HG02970 (cell line): ENCODE measurements at regions not wholly inside any gene's neighbourhood (a gene's known extent, or its start where the extent isn't known, plus 50 kb on each side); places are given as distances from the start of the nearest gene placed in this dataset.

Experiments
- ATAC-seq: cut with Tn5 transposase; IDR thresholded peaks from one replicate; pipeline ENCODE4 v1.9.1; 2021; ENCODE audit warnings: mild to moderate bottlenecking, moderate library complexity, moderate number of reproducible peaks; ENCODE audit not compliant: unreplicated experiment, low FRiP score

GRCh38 chr17:79506150-79506870 is 104.5 kb downstream of the RBFOX3 start:
- ATAC-seq, result no peak

DNA sequence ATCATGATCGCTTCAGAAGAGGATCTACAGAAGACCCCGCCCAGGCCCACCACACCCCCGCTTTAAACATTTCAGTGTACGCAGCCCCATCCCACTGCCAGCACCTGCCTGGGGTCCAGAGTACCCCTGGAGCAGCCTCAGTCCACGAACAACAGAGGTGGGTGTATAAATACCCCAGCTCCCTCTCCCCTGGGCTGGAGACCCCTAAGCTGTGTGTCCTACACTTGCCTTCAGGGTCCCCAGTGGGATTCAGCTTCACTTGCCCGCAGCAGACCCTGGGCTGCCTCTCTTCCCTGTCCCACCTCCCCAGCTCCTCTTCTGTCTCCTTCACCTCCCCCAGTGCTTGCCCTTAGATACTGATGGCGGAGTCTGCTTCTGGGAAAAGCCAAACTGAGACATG is 105.7 kb downstream of the RBFOX3 start:
- no peak for ATAC-seq

DNA sequence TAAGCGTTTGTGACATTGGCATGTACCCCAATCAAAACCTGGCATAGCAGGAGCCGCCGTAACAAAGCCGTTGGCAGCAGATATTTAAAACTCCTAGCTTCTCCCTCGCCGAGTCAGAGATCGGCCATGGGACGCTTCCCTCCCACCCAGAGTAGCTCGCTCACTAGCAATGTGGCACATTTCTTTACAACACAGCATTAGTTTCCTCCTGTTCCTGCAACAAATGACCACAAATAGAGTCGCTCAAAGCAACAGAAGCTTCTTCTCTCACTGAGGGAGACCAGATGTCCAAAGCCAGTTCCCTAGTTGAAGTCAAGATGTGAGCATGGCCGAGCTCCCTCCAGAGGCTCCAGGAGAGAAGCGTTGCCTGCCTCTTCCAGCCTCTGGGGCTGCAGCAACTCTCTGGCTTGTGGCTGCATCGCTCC is 106.7 kb downstream of the RBFOX3 start:
- no peak for ATAC-seq

- no peak for ATAC-seq
These were observed 107.6 kb downstream of the RBFOX3 start for GRCh38 chr17:79503126-79503839.

DNA sequence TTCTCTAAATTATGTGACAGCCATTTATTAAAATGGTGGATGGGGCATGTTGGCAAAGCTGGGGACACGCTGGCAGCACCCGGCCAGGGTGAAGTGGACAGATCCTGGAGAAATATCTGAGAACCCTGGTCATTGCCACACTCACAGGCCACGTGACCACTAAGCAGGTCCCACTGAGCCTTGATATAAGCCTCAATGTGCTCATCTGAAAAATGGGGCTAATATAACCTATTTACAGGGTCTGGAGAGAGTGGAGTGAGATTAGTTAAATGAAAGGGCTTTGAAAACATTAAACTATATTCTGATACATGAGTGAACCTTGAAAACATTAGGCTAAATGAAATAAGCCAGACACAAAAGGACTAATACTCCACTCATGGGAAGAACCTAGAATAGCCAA is 108.9 kb downstream of the RBFOX3 start:
- no peak for ATAC-seq

DNA sequence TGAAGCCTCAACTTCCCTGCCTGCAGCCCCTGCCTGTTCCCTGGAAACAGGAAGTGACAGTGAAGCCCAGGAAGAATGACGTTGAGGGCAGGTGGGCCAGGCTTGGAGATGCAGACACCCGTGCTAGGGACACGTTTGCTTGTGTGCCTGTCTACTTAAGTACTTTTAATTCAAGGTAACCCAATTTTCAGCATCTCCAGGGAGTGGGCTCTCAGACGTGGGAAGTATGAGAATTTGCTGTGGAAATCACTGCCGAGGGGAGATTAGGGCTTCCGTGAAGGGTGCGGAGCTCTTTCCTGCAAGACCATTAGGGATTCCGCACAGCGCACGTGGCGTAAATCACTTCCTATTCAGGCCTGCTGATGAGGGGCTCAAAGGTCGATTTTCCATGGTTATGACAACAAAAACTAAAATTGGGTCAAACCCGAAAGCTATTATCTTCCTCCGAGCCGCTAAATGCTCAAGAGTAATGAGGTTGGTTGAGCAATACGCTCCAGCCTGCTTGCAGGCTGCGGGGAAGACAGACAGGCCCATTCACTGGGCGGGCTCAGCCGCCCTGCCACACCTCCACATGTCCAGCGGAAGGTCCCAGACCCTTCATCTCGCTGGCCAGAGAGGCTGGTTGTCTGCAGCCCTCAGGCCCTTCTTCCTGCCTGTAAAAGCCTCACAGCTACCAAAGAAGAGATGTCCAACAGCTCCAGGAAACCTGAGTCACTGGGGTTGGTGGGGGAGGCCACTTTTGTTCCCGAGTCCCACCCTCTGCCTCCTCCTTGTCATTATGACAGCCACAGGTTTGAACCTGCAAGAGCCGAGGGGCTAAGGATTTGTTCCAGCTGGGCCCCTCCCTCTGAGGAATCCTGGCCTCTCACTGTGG is 109.9 kb downstream of the RBFOX3 start:
- ATAC-seq, result no peak

DNA sequence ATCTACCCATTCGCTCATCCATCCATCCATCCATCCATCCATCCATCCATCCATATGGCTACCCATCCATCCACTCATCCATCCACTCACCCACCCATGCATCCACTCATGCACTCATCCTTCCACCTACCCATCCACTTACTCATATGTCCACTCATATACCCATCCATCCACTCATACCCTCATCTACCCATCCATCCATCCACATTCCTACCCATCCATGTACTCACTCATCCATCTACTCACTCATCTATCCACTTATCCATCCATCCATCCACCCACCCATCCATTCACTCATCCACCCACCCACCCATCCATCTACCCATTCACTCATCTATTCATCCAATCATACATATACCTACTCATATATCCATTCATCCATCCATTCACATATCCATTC is 112.0 kb downstream of the RBFOX3 start:
- ATAC-seq, result no peak

DNA sequence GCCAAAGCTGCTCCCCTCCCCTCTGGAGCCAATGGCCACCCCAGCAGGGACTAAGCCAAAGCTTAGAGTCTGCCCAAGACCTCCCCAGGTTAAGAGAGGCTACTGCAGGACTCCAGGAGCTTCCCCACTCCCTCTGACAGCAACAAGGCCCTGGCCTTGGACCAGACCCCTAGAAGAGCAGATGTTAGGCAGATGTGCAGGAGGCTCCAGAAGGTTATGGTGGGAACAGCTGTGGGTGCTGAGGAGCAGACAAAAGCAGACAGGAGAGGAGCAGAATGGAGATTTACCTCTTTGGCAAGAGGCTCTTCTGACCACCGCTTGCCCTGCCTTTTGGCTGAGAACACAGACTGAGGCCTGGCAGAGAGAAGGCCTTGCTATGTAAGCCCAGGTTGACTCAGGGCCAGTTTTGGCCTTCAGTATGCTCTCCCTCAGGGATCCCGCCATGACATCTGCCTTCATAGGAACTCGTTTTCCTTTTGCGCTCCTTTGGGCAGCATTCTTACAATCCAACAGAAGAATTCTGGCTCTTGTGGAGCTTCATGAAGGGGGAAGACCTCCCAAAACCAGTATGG is 113.0 kb downstream of the RBFOX3 start:
- no peak for ATAC-seq

DNA sequence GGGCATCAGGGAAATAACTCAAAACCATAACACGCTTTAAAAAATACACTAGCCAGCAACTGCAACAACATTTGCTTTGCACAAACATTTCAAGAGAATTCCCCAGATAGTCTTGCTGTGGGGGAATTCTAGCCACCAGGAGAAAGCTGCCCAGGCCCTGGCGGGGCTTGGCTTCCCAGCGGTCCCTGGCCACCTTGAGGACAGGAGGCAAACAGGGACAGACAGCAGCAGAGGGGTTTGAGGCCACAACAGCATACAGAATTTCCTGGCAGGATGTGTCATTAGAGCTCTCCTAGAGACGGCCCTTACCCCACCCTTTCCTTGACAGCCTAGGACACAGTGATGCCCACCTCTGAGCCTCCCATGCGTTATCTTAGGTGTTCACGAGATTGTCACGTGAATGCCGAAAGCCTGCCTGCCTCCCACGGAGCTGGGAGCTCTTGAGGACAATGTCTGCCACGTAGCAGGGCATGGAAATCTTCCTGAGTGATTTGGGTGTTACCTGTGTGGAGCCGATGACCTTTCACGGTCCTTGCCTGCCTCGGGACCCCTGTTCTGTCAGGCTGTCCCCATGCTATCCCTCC is 114.3 kb downstream of the RBFOX3 start:
- no peak for ATAC-seq

GRCh38 chr17:79495665-79496064 is 115.2 kb downstream of the RBFOX3 start:
- no peak for ATAC-seq

- no peak for ATAC-seq
These were observed 119.8 kb downstream of the RBFOX3 start for GRCh38 chr17:79491006-79491405.

- no peak for ATAC-seq
These were observed 120.3 kb downstream of the RBFOX3 start for GRCh38 chr17:79490530-79490929.

GRCh38 chr17:79487149-79487548 is 123.7 kb downstream of the RBFOX3 start:
- no peak for ATAC-seq

GRCh38 chr17:79485991-79486390 is 124.9 kb downstream of the RBFOX3 start:
- no peak for ATAC-seq

DNA sequence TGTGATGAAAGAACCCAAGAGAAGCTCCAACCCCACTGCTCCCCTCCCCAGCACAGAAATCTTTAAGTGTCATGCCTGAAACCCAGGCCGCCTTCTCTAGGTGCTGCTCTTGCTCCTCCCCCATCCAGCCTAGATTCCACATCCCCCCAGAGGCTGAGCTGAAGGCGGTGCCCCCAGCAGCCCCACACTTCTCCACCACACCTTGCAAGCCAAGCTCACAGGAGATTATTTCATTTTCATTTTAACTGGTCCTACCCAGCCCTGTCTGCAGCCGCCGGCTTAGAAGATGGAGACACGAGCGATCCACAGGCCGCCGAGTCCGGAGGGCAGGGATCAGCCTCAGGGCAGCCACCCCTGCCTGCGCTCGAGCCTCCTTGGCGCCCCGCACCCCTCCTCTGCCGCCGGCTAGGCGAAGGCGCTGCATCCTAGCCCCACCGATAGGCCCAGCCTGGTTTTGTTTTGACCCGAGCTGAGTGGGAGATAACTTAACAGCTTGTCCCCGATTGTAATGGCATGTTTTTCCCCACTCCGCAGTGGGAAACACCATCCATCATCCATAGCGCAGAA is 125.3 kb downstream of the RBFOX3 start:
- no peak for ATAC-seq

DNA sequence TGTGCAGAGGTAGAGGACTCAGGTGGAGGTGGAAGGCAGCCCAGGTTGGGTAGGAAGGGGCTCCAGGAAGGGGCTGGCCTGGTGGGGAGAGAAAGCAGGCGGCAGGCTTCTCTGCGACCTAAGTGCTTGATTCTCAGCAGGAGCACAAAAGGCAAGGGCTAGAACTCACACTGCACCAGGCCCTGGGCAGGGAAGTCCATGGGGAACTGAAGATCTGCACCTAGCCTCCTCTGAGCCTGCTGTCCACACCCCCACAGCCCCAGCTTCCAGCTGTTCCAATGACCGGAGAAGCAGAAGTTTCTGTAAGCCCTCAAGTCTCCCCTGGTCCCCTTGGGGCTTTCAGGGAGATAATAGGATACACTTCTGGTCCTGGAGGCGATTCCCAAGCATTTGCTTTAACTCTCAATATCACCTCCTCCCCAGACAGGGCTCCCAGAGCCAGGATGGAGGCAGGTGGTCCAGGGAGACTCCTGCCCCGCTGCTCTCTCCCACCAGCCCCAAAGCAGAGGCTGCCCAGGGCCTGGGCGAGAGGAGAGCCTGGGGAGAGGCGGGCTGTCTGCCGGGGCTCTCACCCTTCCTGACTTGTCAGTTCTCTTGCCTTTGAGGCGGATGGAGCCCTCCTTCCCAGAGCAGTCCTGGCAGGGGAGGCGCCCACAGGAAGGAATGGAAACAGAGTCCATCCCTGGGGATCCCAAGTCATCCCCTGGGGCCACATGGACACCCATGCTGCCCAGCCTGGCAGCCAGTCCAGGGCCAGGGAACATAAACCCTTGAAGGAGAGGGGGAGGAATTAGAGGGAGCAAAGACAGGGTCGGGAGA is 126.0 kb downstream of the RBFOX3 start:
- ATAC-seq, result no peak

DNA sequence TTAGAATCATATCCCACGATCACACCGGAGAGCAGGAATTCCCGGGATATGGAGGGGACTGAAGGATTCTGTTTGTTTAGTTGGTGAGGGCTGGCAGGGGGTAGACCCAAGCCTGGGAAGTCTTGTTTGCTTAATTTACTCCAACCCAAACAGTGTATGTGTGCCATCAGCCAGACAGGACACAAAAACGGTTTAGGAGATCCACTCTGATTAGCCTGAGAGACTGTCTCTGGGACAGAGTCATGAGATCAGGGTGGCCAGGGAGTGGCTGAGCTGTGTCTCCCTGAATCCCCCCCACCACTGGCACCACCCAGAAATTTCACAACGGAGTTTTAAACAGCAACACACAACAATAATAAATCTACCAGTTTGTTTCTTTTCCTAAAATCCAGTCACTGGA is 127.0 kb downstream of the RBFOX3 start:
- ATAC-seq, result no peak

GRCh38 chr17:79482727-79483521 is 127.9 kb downstream of the RBFOX3 start:
- ATAC-seq, result no peak

GRCh38 chr17:79479876-79480275 is 131.0 kb downstream of the RBFOX3 start:
- ATAC-seq, result no peak
